ENCODE measurements at regions not wholly inside any gene's neighbourhood (a gene's known extent, or its start where the extent isn't known, plus 50 kb on each side); places are given as distances from the start of the nearest gene placed in this dataset.

DNA sequence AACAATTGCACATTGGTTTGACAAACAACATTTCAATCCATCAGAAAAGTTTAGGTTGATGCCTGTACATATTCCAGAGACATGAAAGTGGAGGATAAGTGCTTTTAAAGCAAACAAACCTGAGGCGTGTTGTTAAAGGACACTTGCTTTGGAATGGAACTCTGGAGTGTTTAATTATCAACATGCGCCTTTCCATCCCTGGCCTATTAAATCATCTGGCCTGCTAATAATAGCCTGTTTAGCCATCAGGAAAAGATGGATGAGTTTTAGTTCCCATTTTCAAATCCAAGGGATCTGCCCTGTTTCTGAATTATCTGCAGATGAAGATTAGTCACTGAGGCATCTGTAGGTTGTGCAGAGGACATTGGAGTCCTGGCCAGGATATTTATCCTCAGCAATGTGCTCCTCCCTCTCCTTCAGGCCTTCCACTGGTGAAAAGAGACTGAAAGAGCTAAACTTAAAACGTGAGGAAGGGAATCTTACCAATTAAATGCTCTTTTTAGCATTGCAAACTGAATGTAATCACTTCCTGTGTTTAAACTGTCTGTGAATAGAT lies 388.9 kb downstream of the PPARGC1A start:
- no peak overlapping the region for H2BK15ac ChIP-seq (ENCODE audit: low read depth, low read length)
- no peaks in the 10 kb centered on the region for H3K79me1 ChIP-seq (ENCODE audit: insufficient read depth, low read depth, low read length, poor library complexity, severe bottlenecking)
- no peak overlapping the region for H4K91ac ChIP-seq (ENCODE audit: insufficient read length, low read depth, low read length)
- TF ChIP-seq CTCF (conservative IDR thresholded peaks at IDR 0.05) = no peak
- no peak overlapping the region for H2BK5ac ChIP-seq (ENCODE audit: insufficient read length, low read length)
- no peaks in the 10 kb centered on the region for H3K79me2 ChIP-seq (ENCODE audit: insufficient read depth, low read length)
- H4K5ac ChIP-seq (ENCODE audit: insufficient read length, low read depth, low read length) = no peak overlapping the region
- no peak overlapping the region for H3K14ac ChIP-seq (ENCODE audit: insufficient read depth, low read length)
- H3K23me2 ChIP-seq (ENCODE audit: insufficient read length, low read depth, low read length, poor library complexity, severe bottlenecking) = no peaks in the 10 kb centered on the region
- H3K4me1 ChIP-seq (ENCODE audit: insufficient read depth, low read length) = no peaks in the 10 kb centered on the region
- H3K27ac ChIP-seq (ENCODE audit: insufficient read length, low read depth, low read length) = no peak overlapping the region
- H3K4me2 ChIP-seq (ENCODE audit: insufficient read depth, insufficient read length, low read length) = no peak overlapping the region
- H3K23ac ChIP-seq (ENCODE audit: insufficient read length, low read depth, low read length) = no peak overlapping the region
- no peak overlapping the region for H2BK120ac ChIP-seq (ENCODE audit: low read depth, low read length, poor library complexity, severe bottlenecking)
- H3K27ac Mint-ChIP-seq = peak overlapping the region in 1 of 3 experiments; percentile 16; a peak in 1 of 7 replicates
- no peak overlapping the region for H4K8ac ChIP-seq (replicated peaks; ENCODE audit: insufficient read length, low read depth, low read length)
- no CpG with 5 or more reads among the region's 3 CpGs for WGBS (ENCODE audit: extremely low coverage, insufficient read length, low lambda C conversion rate)
- H3K18ac ChIP-seq (ENCODE audit: insufficient read length, low read depth, low read length) = no peak overlapping the region
- no peak overlapping the region for H3K56ac ChIP-seq (ENCODE audit: insufficient read length, low read depth, low read length)
- H4K20me1 ChIP-seq (ENCODE audit: control insufficient read depth, insufficient read depth, insufficient read length) = no peaks in the 10 kb centered on the region
- no peak overlapping the region for H2BK20ac ChIP-seq (ENCODE audit: low read depth, low read length, poor library complexity, severe bottlenecking)
- peaks cover 19 to 27% of the 10 kb centered on the region in 2 experiments for H3K4me1 Mint-ChIP-seq
- no peak overlapping the region for H2BK12ac ChIP-seq (ENCODE audit: insufficient read length, low read depth, low read length)
- H3K4ac ChIP-seq (ENCODE audit: low read depth, low read length) = no peak overlapping the region
- no peak overlapping the region for H3T11ph ChIP-seq (ENCODE audit: low read length)
- H3K27me3 ChIP-seq (ENCODE audit: insufficient read depth, low read length) = no peaks in the 10 kb centered on the region
- no peak overlapping the region for H2AK5ac ChIP-seq (ENCODE audit: insufficient read length, low read length)
- H3K27me3 Mint-ChIP-seq (ENCODE audit: low read depth) = no peaks in the 10 kb centered on the region; the same call in 1 of the 2 replicates
- H3K9me3 Mint-ChIP-seq = peaks cover 20% of the 10 kb centered on the region in 2 experiments
- no peaks in the 10 kb centered on the region for H3K9me3 ChIP-seq (ENCODE audit: control insufficient read depth, low read depth, low read length)
- H3K9ac ChIP-seq (ENCODE audit: extremely low read depth, insufficient read length, low read length) = no peak overlapping the region
- no peak overlapping the region for H2AFZ ChIP-seq (ENCODE audit: low read length)
- H3K4me3 Mint-ChIP-seq = no peak overlapping the region
- peaks cover 11 to 29% (median 14%) of the 10 kb centered on the region in 3 experiments; a peak in 6 of 7 replicates for H3K36me3 Mint-ChIP-seq (ENCODE audit: insufficient read depth in 1 of 3, low read depth in 3 of 3)
- DNase-seq = no peak
